ENCODE measurements at regions not wholly inside any gene's neighbourhood (a gene's known extent, or its start where the extent isn't known, plus 50 kb on each side); places are given as distances from the start of the nearest gene placed in this dataset.

- TF ChIP-seq MTERF4 (CRISPR knock-in tag; IDR thresholded peaks at IDR 0.05) = no peak
- no peak for TF ChIP-seq AGO1 (IDR thresholded peaks at IDR 0.05; ENCODE audit: low read depth, low read length, poor library complexity, severe bottlenecking)
These were observed 201.4 kb upstream of the STT3B start (continued) for GRCh38 chr3:31331278-31331677.

GRCh38 chr3:31341130-31341529 lies 191.6 kb upstream of the STT3B start:
- Histone ChIP-seq H3K27ac (ENCODE audit: extremely low read length, insufficient read depth, low read length) (no peak overlapping the region), H4K20me1 (ENCODE audit: insufficient read depth, low read length) (no peaks in the 10 kb centered on the region), H3K27me3 (ENCODE audit: control insufficient read depth in 1 of 2, insufficient read depth in 2 of 2, low read length in 2 of 2) (no peaks in the 10 kb centered on the region), H2AFZ (ENCODE audit: low read length) (no peak overlapping the region), H3K4me1 (ENCODE audit: insufficient read depth, low read length) (peaks cover 19% of the 10 kb centered on the region), H3K4me2 (ENCODE audit: low read depth, low read length) (no peak overlapping the region), H3K9ac (ENCODE audit: insufficient read depth, low read depth, low read length) (no peak overlapping the region), H3K36me3 (replicated peaks in 1 of 2; ENCODE audit: control insufficient read depth in 1 of 2, insufficient read depth in 2 of 2, low read length in 2 of 2) (no peaks in the 10 kb centered on the region), H3K4me3 (replicated peaks in 1 of 3; ENCODE audit: insufficient read depth in 1 of 3, low read depth in 2 of 3, low read length in 3 of 3) (no peak overlapping the region), H3K9me3 (ENCODE audit: low read length) (peaks cover 10% of the 10 kb centered on the region; the same call in 1 of the 2 replicates), H3K79me2 (ENCODE audit: insufficient read depth, low read length) (no peaks in the 10 kb centered on the region)
- in situ Hi-C loops (cut with HindIII; ENCODE audit: extremely low pct_ligation_motif_present, low pct_unique_long_range_greater_than_20kb) (no loop called here), intact Hi-C loops (cut with micrococcal nuclease; ENCODE audit: unreplicated experiment) (loop anchor here (1.0 to 5.0 kb wide), 2 partner anchors 54 to 107 kb away; no protein-coding TSS in a partner anchor)
- CTCF ChIA-PET (ENCODE audit: low intra/inter-chr PET ratio, low total read pairs) = interaction anchor here (1.5 kb wide), 1 partner anchor 107 kb away, joined by 9 read pairs; no protein-coding TSS in a partner anchor
- DNase-seq (ENCODE audit: low spot score) (peak; percentile 52), FAIRE-seq (peak; percentile 53), ATAC-seq (peak; percentile 100)
- WGBS (ENCODE audit: low lambda C conversion rate) = 22% methylated on average over 1 of the region's 2 CpGs
- POLR2A ChIA-PET = interaction anchor here (1.3 kb wide), 1 partner anchor 191 kb away, joined by 12 read pairs; the partner anchor contains the start of gene STT3B
- no TSS peak for BruUV-seq (replicated peaks)
- TF ChIP-seq NFAT5 (CRISPR knock-in tag; IDR thresholded peaks at IDR 0.05) = no peak
- no peak for TF ChIP-seq NCOA1 (CRISPR knock-in tag; IDR thresholded peaks at IDR 0.05)
- peak; percentile 19 for TF ChIP-seq TEAD3 (CRISPR knock-in tag; optimal IDR thresholded peaks at IDR 0.05; ENCODE audit: borderline replicate concordance)
- TF ChIP-seq SMC3 (IDR thresholded peaks at IDR 0.05; ENCODE audit: low read length) = peak; percentile 71
- TF ChIP-seq HNRNPUL1 (IDR thresholded peaks at IDR 0.05; ENCODE audit: low read depth, low read length) = no peak
- no peak for TF ChIP-seq ZBTB25 (CRISPR knock-in tag; IDR thresholded peaks at IDR 0.05)
- 0 out of 2 replicates have a peak, but pooled peaks have one; percentile 13 for TF ChIP-seq RXRB (CRISPR knock-in tag; IDR thresholded peaks at IDR 0.05; ENCODE audit: borderline replicate concordance)
- no peak for TF ChIP-seq ZSCAN12 (CRISPR knock-in tag; IDR thresholded peaks at IDR 0.05)
- TF ChIP-seq CCDC6 (CRISPR knock-in tag; IDR thresholded peaks at IDR 0.05) = no peak
- TF ChIP-seq CBX5 (CRISPR knock-in tag; IDR thresholded peaks at IDR 0.05; ENCODE audit: borderline replicate concordance) = peak; percentile 36; the same call in 1 of the 2 replicates
- peak; percentile 81 for TF ChIP-seq STAG1 (CRISPR knock-in tag; IDR thresholded peaks at IDR 0.05)
- TF ChIP-seq ZNF644 (CRISPR knock-in tag; IDR thresholded peaks at IDR 0.05; ENCODE audit: low read depth) = 0 out of 2 replicates have a peak, but pooled peaks have one; percentile 56
- TF ChIP-seq MAX (IDR thresholded peaks at IDR 0.05) = no peak
- no peak for TF ChIP-seq ATM (IDR thresholded peaks at IDR 0.05; ENCODE audit: borderline replicate concordance)
- TF ChIP-seq PPARG (CRISPR knock-in tag; conservative IDR thresholded peaks at IDR 0.05) = peak; percentile 50; the same call in 1 of the 2 replicates
- peak; percentile 84 for TF ChIP-seq RAD21 (CRISPR knock-in tag; IDR thresholded peaks at IDR 0.05)

Data from HepG2 (cell line).